ENCODE measurements at regions not wholly inside any gene's neighbourhood (a gene's known extent, or its start where the extent isn't known, plus 50 kb on each side); places are given as distances from the start of the nearest gene placed in this dataset.

- CTCF ChIA-PET (ENCODE audit: unreplicated experiment): no interaction called here
- no TSS peak for BruUV-seq (replicated peaks)
Observed at GRCh38 chr11:131070365-131070764, 154.1 kb upstream of the SNX19 start.

GRCh38 chr11:131073167-131073566 lies 156.9 kb upstream of the SNX19 start:
- Histone ChIP-seq H3K27ac (ENCODE audit: low read depth, low read length, poor library complexity, severe bottlenecking) (no peak overlapping the region), H3K4me2 (ENCODE audit: low read length) (no peak overlapping the region), H3K4me1 (ENCODE audit: insufficient read depth, low read length, poor library complexity, severe bottlenecking) (no peaks in the 10 kb centered on the region), H3K9me3 (ENCODE audit: low read length) (no peaks in the 10 kb centered on the region), H3K4me3 (ENCODE audit: low read depth, low read length, poor library complexity, severe bottlenecking) (no peak overlapping the region), H2AFZ (ENCODE audit: low read length) (no peak overlapping the region), H3K36me3 (ENCODE audit: insufficient read depth, low read length) (no peaks in the 10 kb centered on the region), H3K79me2 (ENCODE audit: insufficient read depth, low read depth, low read length) (no peaks in the 10 kb centered on the region), H3K9me2 (ENCODE audit: insufficient read depth, low read length) (no peaks in the 10 kb centered on the region), H4K20me1 (ENCODE audit: insufficient read depth, low read length) (no peaks in the 10 kb centered on the region)
- DNase-seq (ENCODE audit: low spot score): no peak
- ChIA-PET CTCF (ENCODE audit: unreplicated experiment) (no interaction called here), POLR2A (interaction anchor here (0.7 kb wide), 1 partner anchor 10 kb away, joined by 4 read pairs; no protein-coding TSS in a partner anchor)
- no TSS peak for BruUV-seq (replicated peaks)
- intact Hi-C loops (cut with micrococcal nuclease; ENCODE audit: unreplicated experiment): no loop called here
- TF ChIP-seq CTCF (conservative IDR thresholded peaks at IDR 0.05; ENCODE audit: low read length) (no peak), EZH2phosphoT487 (IDR thresholded peaks at IDR 0.05; ENCODE audit: borderline replicate concordance, low read depth, low read length) (no peak)

More at GRCh38 chr11:131070365-131070764, 154.1 kb upstream of the SNX19 start:
- Histone ChIP-seq H4K20me1 (ENCODE audit: insufficient read depth, low read length) (no peaks in the 10 kb centered on the region), H3K27ac (ENCODE audit: low read depth, low read length, poor library complexity, severe bottlenecking) (no peak overlapping the region), H2AFZ (ENCODE audit: low read length) (no peak overlapping the region), H3K4me2 (ENCODE audit: low read length) (no peak overlapping the region), H3K9me2 (ENCODE audit: insufficient read depth, low read length) (no peaks in the 10 kb centered on the region), H3K9me3 (ENCODE audit: low read length) (no peaks in the 10 kb centered on the region), H3K4me1 (ENCODE audit: insufficient read depth, low read length, poor library complexity, severe bottlenecking) (no peaks in the 10 kb centered on the region), H3K4me3 (ENCODE audit: low read depth, low read length, poor library complexity, severe bottlenecking) (no peak overlapping the region), H3K79me2 (ENCODE audit: insufficient read depth, low read depth, low read length) (no peaks in the 10 kb centered on the region), H3K36me3 (ENCODE audit: insufficient read depth, low read length) (no peaks in the 10 kb centered on the region)
- POLR2A ChIA-PET: interaction anchor here (0.7 kb wide), 1 partner anchor 112 kb away, joined by 3 read pairs; no protein-coding TSS in a partner anchor
- TF ChIP-seq CTCF (conservative IDR thresholded peaks at IDR 0.05; ENCODE audit: low read length) (0 out of 2 replicates have a peak, but pooled peaks have one; percentile 16), EZH2phosphoT487 (IDR thresholded peaks at IDR 0.05; ENCODE audit: borderline replicate concordance, low read depth, low read length) (no peak)
- intact Hi-C loops (cut with micrococcal nuclease; ENCODE audit: unreplicated experiment): no loop called here
- DNase-seq (ENCODE audit: low spot score): no peak

GRCh38 chr11:131074573-131074972 lies 158.3 kb upstream of the SNX19 start:
- Histone ChIP-seq H4K20me1 (ENCODE audit: insufficient read depth, low read length) (no peaks in the 10 kb centered on the region), H3K4me3 (ENCODE audit: low read depth, low read length, poor library complexity, severe bottlenecking) (no peak overlapping the region), H3K9me2 (ENCODE audit: insufficient read depth, low read length) (no peaks in the 10 kb centered on the region), H3K9me3 (ENCODE audit: low read length) (no peaks in the 10 kb centered on the region), H2AFZ (ENCODE audit: low read length) (no peak overlapping the region), H3K4me1 (ENCODE audit: insufficient read depth, low read length, poor library complexity, severe bottlenecking) (no peaks in the 10 kb centered on the region), H3K4me2 (ENCODE audit: low read length) (no peak overlapping the region), H3K79me2 (ENCODE audit: insufficient read depth, low read depth, low read length) (no peaks in the 10 kb centered on the region), H3K27ac (ENCODE audit: low read depth, low read length, poor library complexity, severe bottlenecking) (no peak overlapping the region), H3K36me3 (ENCODE audit: insufficient read depth, low read length) (no peaks in the 10 kb centered on the region)
- ChIA-PET CTCF (ENCODE audit: unreplicated experiment) (no interaction called here), POLR2A (no interaction called here)
- intact Hi-C loops (cut with micrococcal nuclease; ENCODE audit: unreplicated experiment): no loop called here
- no TSS peak for BruUV-seq (replicated peaks)
- DNase-seq (ENCODE audit: low spot score): no peak
- TF ChIP-seq EZH2phosphoT487 (IDR thresholded peaks at IDR 0.05; ENCODE audit: borderline replicate concordance, low read depth, low read length) (no peak), CTCF (conservative IDR thresholded peaks at IDR 0.05; ENCODE audit: low read length) (no peak)
